HG02798 (cell line): ENCODE measurements at regions not wholly inside any gene's neighbourhood (a gene's known extent, or its start where the extent isn't known, plus 50 kb on each side); places are given as distances from the start of the nearest gene placed in this dataset.
"Not testable (repeated sequence)": the region's sequence is repeated elsewhere in the genome, so short reads cannot be mapped to it uniquely, and the experiment has no call there.

Source experiments
- ATAC-seq: cut with Tn5 transposase; IDR thresholded peaks from one replicate; pipeline ENCODE4 v1.9.1; 2021; ENCODE audit warnings: mild to moderate bottlenecking; ENCODE audit not compliant: unreplicated experiment, poor library complexity

DNA sequence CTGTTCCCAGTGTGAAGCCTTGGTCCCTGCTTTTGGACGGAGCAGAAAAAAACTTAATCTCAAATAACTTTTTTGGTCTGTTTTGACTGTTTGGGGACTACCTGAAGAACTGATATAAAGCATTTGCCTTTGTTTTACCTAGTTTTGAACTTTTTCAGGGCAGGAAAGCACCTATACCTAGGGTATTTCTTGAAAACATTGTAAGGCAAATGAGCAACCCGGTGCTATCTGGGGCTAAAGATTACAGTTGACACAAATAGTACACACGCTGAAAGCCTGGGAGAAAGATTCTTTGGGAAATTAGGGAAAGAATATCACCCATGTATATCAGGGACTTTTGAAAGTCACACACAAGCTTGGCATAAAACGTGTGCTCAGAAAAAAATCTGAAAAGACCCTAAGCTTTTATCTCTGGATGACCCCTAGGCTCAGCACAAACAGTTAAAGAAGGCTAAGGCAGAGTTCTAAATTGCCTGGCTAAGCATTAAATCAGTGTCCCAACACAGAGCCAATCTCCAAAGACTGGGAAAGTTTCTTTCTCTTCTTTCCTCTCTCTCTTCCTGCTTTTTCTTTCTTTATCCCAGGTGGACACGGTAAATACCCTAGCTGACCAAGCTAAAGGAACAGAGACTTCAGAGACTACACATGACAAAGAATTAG is 389.8 kb downstream of the SH2D4B start:
- no peak for ATAC-seq

DNA sequence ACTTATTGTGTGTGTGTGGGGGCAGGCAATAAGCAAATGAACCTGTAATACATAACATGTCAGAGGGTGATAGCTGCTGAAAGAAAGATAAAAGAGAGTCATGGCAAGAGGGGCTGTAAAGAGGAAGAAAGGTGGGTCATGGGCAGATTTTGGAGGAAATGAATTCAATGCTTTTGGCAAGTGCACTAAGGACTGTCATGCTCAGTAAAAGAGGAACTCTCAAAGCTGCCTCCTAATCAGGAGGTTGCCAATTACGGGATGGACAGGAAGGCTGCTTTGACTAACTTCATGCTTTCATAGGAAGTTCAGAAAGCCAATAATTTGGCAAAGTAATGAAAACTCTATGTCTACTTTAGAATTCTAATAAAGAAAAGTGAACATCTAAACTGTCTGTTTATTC is 401.2 kb downstream of the SH2D4B start:
- no peak for ATAC-seq

DNA sequence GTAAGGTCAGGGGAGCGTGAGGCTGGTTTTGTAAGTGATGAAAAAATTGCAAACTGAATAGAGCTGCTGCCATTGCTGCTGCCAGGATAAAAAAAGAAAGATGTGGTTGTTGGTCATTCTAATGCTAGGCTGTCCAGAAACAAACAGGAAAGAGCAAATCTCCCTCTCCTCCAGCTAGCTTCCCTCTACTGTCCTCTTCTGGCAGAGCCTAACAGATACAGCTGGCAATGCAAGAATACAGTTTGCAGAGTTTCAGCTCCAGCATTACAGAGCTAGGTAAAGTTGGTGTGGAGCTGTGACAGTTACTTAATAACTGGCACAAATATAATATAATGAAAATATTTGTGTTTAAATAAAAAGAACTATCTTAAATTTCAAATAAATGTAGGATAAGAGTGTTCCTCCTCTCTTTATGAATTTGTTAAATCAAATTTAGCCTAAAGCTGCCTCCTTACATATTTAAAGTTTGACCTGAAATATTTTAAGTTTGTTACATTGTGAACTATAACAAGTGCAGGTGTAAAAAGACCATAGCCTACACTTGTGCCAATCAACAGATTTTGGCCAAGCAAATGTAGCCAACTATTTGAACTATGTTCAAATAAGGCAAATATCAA is 407.7 kb downstream of the SH2D4B start:
- ATAC-seq, result peak; percentile 77

GRCh38 chr10:80946073-80946472 is 408.4 kb downstream of the SH2D4B start:
- ATAC-seq, result no peak

DNA sequence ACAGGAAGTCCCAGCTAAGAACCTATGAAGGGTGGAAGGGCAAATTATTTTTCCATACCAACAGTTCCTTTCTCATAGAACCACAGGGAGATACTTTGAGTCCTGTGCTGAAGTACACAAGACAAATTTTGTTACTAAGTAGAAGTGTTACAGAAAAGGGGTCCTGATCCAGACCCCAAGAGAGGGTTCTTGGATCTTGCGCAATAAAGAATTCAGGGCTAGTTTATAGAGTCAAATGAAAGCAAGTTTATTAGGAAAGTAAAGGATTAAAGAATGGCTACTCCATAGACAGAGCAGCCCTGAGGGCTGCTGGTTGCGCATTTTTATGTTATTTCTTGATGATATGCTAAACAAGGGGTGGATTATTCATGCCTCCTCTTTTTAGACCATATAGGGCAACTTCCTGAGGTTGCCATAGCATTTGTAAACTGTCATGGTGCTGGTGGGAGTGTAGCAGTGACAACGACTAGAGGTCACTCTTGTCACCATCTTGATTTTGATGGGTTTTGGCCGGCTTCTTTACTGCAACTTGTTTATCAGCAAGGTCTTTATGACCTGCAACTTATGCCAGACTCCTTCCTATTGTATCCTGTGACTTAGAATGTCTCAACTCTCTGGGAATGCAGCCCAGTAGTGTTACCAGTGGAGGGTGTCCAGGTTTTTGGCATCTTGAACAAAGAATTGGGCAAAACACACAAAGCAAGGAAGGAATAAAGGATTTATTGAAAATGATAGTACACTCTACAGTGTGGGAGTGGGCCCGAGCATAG is 409.4 kb downstream of the SH2D4B start:
- no peak for ATAC-seq

GRCh38 chr10:80949785-80950184 is 412.1 kb downstream of the SH2D4B start:
- ATAC-seq, result no peak

DNA sequence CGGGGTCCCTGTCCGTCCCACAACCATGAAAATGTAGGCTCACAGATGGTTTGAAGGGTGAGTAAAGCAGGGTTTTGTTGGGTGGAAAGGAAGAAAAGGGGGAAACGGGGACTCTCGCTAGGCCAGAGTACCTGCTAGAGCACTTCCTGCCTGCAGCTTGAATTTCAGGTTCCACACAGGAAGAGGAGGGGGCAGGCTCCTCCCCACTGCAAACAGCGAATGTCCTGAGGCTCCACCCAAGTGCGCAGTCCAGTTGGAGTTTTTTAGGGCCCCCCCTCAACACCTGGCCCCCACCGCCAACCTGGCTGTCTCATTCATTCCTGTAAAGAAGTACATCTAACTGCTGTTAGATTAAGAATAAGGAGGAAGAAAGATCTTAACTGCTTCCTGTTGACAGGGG is 414.7 kb downstream of the SH2D4B start:
- ATAC-seq, result no peak

DNA sequence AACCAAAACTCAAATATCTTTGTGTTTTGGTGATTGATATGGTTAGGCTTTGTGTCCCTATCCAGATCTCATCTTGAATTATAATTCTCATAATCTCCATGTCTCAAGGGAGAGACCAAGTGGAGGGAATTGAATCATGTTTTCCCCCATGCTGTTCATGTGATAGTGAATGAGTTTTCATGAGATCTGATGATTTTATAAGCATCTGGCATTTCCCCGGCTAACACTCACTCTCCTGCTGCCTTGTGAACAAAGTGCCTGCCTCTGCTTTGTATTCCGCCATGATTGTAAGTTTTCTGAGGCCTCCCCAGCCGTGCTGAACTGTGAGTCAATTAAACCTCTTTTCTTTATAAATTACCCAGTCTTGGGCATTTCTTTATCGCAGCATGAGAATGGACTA is 419.5 kb downstream of the SH2D4B start:
- no peak for ATAC-seq

GRCh38 chr10:80964179-80964578 is 426.5 kb downstream of the SH2D4B start:
- ATAC-seq, result no peak

GRCh38 chr10:80964955-80965614 is 427.4 kb downstream of the SH2D4B start:
- peak; percentile 66 for ATAC-seq

GRCh38 chr10:80966326-80966986 is 428.8 kb downstream of the SH2D4B start:
- ATAC-seq, result no peak

DNA sequence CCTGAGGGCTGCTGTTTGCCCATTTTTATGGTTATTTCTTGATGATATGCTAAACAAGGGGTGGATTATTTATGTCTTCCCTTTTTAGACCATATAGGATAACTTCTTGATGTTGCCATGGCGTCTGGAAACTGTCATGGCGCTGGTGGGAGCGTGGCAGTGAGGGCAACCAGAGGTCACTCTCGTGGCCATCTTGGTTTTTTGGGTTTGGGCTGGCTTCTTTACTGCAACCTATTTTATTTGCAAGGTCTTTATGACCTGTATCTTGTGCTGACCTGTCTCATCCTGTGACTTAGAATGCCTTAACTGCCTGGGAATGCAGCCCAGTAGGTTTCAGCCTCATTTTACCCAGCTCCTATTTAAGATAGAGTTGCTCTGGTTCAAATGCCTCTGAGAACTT is 429.7 kb downstream of the SH2D4B start:
- ATAC-seq, result not testable (repeated sequence)

GRCh38 chr10:80968903-80969302 is 431.2 kb downstream of the SH2D4B start:
- ATAC-seq, result no peak

GRCh38 chr10:80971461-80971860 is 433.8 kb downstream of the SH2D4B start:
- no peak for ATAC-seq

- ATAC-seq, result no peak
These were observed 439.0 kb downstream of the SH2D4B start for GRCh38 chr10:80976658-80977057.

DNA sequence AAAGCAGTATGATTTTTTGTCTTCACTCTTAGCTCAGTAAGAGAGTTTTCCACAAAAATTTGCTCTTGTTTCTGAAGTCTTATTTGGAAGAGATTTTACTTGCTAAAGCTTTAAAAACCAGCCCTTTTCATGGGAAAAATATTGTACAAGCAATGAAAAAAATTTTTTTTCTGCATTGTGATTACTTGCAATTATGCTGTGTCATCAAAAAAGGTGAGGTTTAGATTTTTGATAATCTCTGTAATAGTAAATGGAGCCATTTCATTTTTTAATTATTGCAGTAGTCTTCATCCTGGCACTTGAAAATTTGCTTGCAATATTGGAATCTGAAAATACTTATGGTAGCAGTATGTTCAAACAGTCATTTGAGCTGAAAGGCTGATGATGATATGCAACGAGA is 447.4 kb downstream of the SH2D4B start:
- no peak for ATAC-seq

DNA sequence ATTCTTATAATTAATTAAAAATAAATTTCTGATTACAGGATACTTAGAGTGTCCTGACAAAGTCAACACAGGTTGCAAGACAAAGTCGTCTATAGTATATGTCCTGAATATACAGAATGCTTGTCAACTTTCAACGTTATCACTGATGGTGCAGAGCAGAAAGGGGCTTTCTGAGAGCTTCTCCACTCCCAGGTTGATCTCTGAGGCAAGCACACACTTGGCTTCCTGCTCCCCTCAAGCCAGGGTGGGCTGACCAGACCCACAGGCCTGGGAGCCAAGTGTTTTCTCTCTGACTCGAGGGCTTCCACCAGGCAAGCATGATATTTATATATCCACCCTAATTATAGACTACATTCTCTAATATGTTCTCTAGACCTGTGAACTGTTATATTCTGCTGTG is 448.9 kb downstream of the SH2D4B start:
- no peak for ATAC-seq

GRCh38 chr10:80988755-80989154 is 451.1 kb downstream of the SH2D4B start:
- no peak for ATAC-seq

GRCh38 chr10:80996615-80997193 is 459.0 kb downstream of the SH2D4B start:
- ATAC-seq, result no peak

DNA sequence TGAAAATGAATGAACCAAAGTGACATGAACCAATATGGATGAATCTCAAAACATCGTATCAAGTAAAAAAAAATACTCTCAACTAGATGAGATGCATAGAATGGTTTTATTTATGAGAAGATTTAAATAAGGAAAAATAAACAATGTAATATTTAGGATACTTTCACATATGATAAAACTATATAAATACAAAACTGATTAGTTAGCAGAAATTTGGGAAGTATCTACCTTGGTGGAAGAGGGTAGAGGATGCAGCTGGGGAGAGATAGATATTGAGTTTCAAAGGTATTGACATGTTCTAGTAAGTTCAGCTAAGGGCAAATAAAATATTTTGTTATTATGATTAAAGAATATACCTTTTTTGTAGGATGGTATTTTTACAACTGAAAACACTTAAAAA is 463.1 kb downstream of the SH2D4B start:
- ATAC-seq, result no peak
